ENCODE measurements at regions not wholly inside any gene's neighbourhood (a gene's known extent, or its start where the extent isn't known, plus 50 kb on each side); places are given as distances from the start of the nearest gene placed in this dataset.
"Not testable (repeated sequence)": the region's sequence is repeated elsewhere in the genome, so short reads cannot be mapped to it uniquely, and the experiment has no call there.

- no peak for DNase-seq (ENCODE audit: low read depth, low spot score)
Observed at GRCh38 chr10:127610816-127611215, 61.7 kb downstream of the NPS start.

GRCh38 chr10:127614484-127615017, 65.4 kb downstream of the NPS start:
- DNase-seq (ENCODE audit: low read depth, low spot score): no peak

GRCh38 chr10:127618797-127619196, 69.7 kb downstream of the NPS start:
- no peak for DNase-seq (ENCODE audit: low read depth, low spot score)

GRCh38 chr10:127619546-127620325, 70.6 kb downstream of the NPS start:
- no peak for DNase-seq (ENCODE audit: low read depth, low spot score)

GRCh38 chr10:127635882-127636281, 86.8 kb downstream of the NPS start:
- no peak for DNase-seq (ENCODE audit: low read depth, low spot score)

- no peak for DNase-seq (ENCODE audit: low read depth, low spot score)
Observed at GRCh38 chr10:127648885-127649284, 88.1 kb upstream of the FOXI2 start.

GRCh38 chr10:127649642-127650041, 87.3 kb upstream of the FOXI2 start:
- DNase-seq (ENCODE audit: low read depth, low spot score): peak; percentile 68

- no peak for DNase-seq (ENCODE audit: low read depth, low spot score)
Observed at GRCh38 chr10:127657056-127657455, 79.9 kb upstream of the FOXI2 start.

GRCh38 chr10:127676430-127676829, 60.6 kb upstream of the FOXI2 start:
- DNase-seq (ENCODE audit: low read depth, low spot score): not testable (repeated sequence)

GRCh38 chr10:127678091-127678490, 58.9 kb upstream of the FOXI2 start:
- DNase-seq (ENCODE audit: low read depth, low spot score): no peak

GRCh38 chr10:127679642-127680255, 57.2 kb upstream of the FOXI2 start:
- no peak for DNase-seq (ENCODE audit: low read depth, low spot score)

Data from iPS DF 19.7 (cell line).